ENCODE measurements at regions not wholly inside any gene's neighbourhood (a gene's known extent, or its start where the extent isn't known, plus 50 kb on each side); places are given as distances from the start of the nearest gene placed in this dataset.

- no peak for TF ChIP-seq CBFB (CRISPR knock-in tag; IDR thresholded peaks at IDR 0.05; ENCODE audit: low read depth)
- TF ChIP-seq USF2 (CRISPR knock-in tag; IDR thresholded peaks at IDR 0.05): no peak
- no peak for TF ChIP-seq FOXP4 (CRISPR knock-in tag; IDR thresholded peaks at IDR 0.05)
- no peak for TF ChIP-seq CTCF (IDR thresholded peaks at IDR 0.05)
Observed at GRCh38 chr7:106811472-106811871, 53.6 kb upstream of the PIK3CG start.
